ENCODE measurements at regions not wholly inside any gene's neighbourhood (a gene's known extent, or its start where the extent isn't known, plus 50 kb on each side); places are given as distances from the start of the nearest gene placed in this dataset.

- Histone ChIP-seq H4K20me1 (ENCODE audit: insufficient read depth, low read length) (no peaks in the 10 kb centered on the region), H3K27me3 (ENCODE audit: control insufficient read depth, insufficient read depth, low read length) (no peaks in the 10 kb centered on the region), H3K23ac (ENCODE audit: low read depth, low read length) (no peak overlapping the region), H2AK5ac (ENCODE audit: low read depth, low read length) (no peak overlapping the region), H3K79me1 (ENCODE audit: low read depth in 1 of 2, low read length in 2 of 2) (no peaks in the 10 kb centered on the region), H3K4me1 (ENCODE audit: control insufficient read depth, insufficient read depth, low read length) (no peaks in the 10 kb centered on the region), H3K9me3 (ENCODE audit: control insufficient read depth, insufficient read depth, low read length) (peaks cover 7% of the 10 kb centered on the region), H3K14ac (replicated peaks; ENCODE audit: low read depth, low read length) (no peak overlapping the region), H2AK9ac (replicated peaks; ENCODE audit: low read depth, low read length, poor library complexity) (no peak overlapping the region), H3K4me2 (ENCODE audit: low read depth, low read length) (no peak overlapping the region), H4K91ac (ENCODE audit: insufficient read depth, low read depth, low read length) (no peak overlapping the region), H2BK15ac (ENCODE audit: low read depth, low read length) (no peak overlapping the region), H3K27ac (ENCODE audit: insufficient read depth, low read length) (no peak overlapping the region), H2AFZ (replicated peaks; ENCODE audit: low read length, poor library complexity) (no peak overlapping the region), H3K18ac (ENCODE audit: low read depth, low read length) (no peak overlapping the region), H2BK20ac (ENCODE audit: low read depth, low read length) (no peak overlapping the region), H4K5ac (ENCODE audit: low read depth, low read length) (no peak overlapping the region), H2BK120ac (ENCODE audit: low read depth, low read length) (no peak overlapping the region), H4K8ac (ENCODE audit: low read depth in 2 of 2, low read length in 2 of 2) (no peak overlapping the region), H3K4ac (ENCODE audit: low read depth, low read length) (no peak overlapping the region), H3K4me3 (ENCODE audit: insufficient read depth, low read depth, low read length) (no peak overlapping the region), H3K9me1 (ENCODE audit: insufficient read depth, low read length) (no peaks in the 10 kb centered on the region), H2BK5ac (ENCODE audit: low read depth, low read length, poor library complexity, severe bottlenecking) (no peak overlapping the region), H3K9ac (ENCODE audit: low read depth, low read length) (no peak overlapping the region), H3K56ac (ENCODE audit: extremely low read depth, insufficient read depth, low read length) (no peak overlapping the region), H3K36me3 (ENCODE audit: control insufficient read depth, insufficient read depth, low read length) (no peaks in the 10 kb centered on the region)
- ATAC-seq (ENCODE audit: low read depth) (no peak), DNase-seq (no peak)
- POLR2A ChIA-PET (ENCODE audit: unreplicated experiment): no interaction called here
- CTCF ChIA-PET: no interaction called here
- no TSS peak for BruUV-seq (replicated peaks)
- in situ Hi-C loops (cut with MboI; ENCODE audit: low sequenced_read_pairs) (no loop called here), intact Hi-C loops (cut with micrococcal nuclease) (no loop called here), dilution Hi-C loops (cut with HindIII; ENCODE audit: low sequenced_read_pairs, unreplicated experiment) (no loop called here)
- no CpG with 5 or more reads among the region's 2 CpGs for WGBS, 2 experiments (ENCODE audit: extremely low coverage in 2 of 2, insufficient read length in 1 of 2)
- TF ChIP-seq FOS (IDR thresholded peaks at IDR 0.05; ENCODE audit: low read depth, low read length) (no peak), CEBPB (IDR thresholded peaks at IDR 0.05; ENCODE audit: low read depth, low read length) (no peak), RAD21 (IDR thresholded peaks at IDR 0.05; ENCODE audit: low read length) (no peak), RCOR1 (IDR thresholded peaks at IDR 0.05; ENCODE audit: insufficient replicate concordance, low read length) (no peak), MAZ (IDR thresholded peaks at IDR 0.05; ENCODE audit: borderline replicate concordance, low read depth, low read length) (no peak), ELK1 (IDR thresholded peaks at IDR 0.05; ENCODE audit: borderline replicate concordance, low read depth, low read length) (no peak), CTCF (conservative IDR thresholded peaks at IDR 0.05; ENCODE audit: low read depth, low read length) (no peak), SMC3 (IDR thresholded peaks at IDR 0.05; ENCODE audit: low read depth, low read length) (no peak), USF2 (IDR thresholded peaks at IDR 0.05; ENCODE audit: low read depth, low read length) (no peak), MAFK (IDR thresholded peaks at IDR 0.05; ENCODE audit: low read depth, low read length) (no peak), RFX5 (IDR thresholded peaks at IDR 0.05; ENCODE audit: low read depth, low read length) (no peak), NFE2L2 (IDR thresholded peaks at IDR 0.05; ENCODE audit: low read depth, low read length) (no peak), POLR2A (IDR thresholded peaks at IDR 0.05; ENCODE audit: low read depth, low read length) (no peak), BHLHE40 (IDR thresholded peaks at IDR 0.05; ENCODE audit: low read depth, low read length) (no peak)
Measured at GRCh38 chr3:18717598-18717997, 292.5 kb upstream of the SATB1 start.
